ENCODE measurements at regions not wholly inside any gene's neighbourhood (a gene's known extent, or its start where the extent isn't known, plus 50 kb on each side); places are given as distances from the start of the nearest gene placed in this dataset.

DNA sequence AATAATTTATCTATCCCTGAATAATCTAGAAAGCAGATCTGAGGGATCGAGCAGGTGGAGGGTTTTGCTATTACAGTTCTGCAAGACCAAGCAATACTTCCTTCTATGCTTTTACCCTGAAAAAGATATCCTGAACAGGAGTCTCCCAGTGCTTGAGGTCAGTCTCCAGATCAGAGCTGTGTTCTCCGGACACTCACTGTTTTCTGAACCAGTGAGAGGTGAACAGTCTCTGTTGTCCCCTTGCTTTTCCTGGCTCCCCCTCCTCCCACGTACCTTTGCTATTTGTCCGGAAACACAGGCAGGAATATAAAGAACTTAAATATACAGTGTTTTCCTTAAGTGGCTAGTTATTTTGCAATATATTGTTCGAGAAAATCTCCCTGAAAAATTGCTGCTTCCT, 116.6 kb downstream of the ATXN3L start:
- TF ChIP-seq, protein P1, sequence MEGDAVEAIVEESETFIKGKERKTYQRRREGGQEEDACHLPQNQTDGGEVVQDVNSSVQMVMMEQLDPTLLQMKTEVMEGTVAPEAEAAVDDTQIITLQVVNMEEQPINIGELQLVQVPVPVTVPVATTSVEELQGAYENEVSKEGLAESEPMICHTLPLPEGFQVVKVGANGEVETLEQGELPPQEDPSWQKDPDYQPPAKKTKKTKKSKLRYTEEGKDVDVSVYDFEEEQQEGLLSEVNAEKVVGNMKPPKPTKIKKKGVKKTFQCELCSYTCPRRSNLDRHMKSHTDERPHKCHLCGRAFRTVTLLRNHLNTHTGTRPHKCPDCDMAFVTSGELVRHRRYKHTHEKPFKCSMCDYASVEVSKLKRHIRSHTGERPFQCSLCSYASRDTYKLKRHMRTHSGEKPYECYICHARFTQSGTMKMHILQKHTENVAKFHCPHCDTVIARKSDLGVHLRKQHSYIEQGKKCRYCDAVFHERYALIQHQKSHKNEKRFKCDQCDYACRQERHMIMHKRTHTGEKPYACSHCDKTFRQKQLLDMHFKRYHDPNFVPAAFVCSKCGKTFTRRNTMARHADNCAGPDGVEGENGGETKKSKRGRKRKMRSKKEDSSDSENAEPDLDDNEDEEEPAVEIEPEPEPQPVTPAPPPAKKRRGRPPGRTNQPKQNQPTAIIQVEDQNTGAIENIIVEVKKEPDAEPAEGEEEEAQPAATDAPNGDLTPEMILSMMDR (IDR thresholded peaks at IDR 0.05) = no peak
- no peak for TF ChIP-seq POLR2A (IDR thresholded peaks at IDR 0.05)
